ENCODE measurements at regions not wholly inside any gene's neighbourhood (a gene's known extent, or its start where the extent isn't known, plus 50 kb on each side); places are given as distances from the start of the nearest gene placed in this dataset.

DNA sequence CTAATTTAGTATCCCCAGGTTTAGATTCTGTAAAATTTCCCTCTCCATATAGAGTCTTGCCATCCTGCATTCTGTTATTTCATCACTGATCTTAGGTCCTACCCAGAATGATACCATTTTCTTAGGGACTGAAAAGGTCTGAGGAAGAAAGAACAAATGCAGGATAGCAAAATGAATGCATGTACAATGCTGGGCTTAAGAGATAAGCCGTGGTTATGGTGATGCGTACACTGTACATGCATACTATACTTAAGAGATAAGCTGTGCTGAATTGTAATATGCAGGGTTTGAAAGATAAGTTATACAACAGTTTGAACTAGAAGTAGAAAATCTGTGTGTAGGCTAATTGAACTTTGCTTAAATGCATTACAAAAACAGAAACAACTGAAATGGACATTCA lies 416.2 kb downstream of the C12orf50 start:
- TF ChIP-seq, protein P1, sequence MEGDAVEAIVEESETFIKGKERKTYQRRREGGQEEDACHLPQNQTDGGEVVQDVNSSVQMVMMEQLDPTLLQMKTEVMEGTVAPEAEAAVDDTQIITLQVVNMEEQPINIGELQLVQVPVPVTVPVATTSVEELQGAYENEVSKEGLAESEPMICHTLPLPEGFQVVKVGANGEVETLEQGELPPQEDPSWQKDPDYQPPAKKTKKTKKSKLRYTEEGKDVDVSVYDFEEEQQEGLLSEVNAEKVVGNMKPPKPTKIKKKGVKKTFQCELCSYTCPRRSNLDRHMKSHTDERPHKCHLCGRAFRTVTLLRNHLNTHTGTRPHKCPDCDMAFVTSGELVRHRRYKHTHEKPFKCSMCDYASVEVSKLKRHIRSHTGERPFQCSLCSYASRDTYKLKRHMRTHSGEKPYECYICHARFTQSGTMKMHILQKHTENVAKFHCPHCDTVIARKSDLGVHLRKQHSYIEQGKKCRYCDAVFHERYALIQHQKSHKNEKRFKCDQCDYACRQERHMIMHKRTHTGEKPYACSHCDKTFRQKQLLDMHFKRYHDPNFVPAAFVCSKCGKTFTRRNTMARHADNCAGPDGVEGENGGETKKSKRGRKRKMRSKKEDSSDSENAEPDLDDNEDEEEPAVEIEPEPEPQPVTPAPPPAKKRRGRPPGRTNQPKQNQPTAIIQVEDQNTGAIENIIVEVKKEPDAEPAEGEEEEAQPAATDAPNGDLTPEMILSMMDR (IDR thresholded peaks at IDR 0.05) = no peak
- TF ChIP-seq POLR2A (IDR thresholded peaks at IDR 0.05) = no peak
